Right atrium auricular region (tissue), 2 donors: ENCODE measurements at regions not wholly inside any gene's neighbourhood (a gene's known extent, or its start where the extent isn't known, plus 50 kb on each side); places are given as distances from the start of the nearest gene placed in this dataset.

Experiments
- DNase-seq: peaks from one replicate; pipeline ENCODE4 v3.0.0-alpha.2; 2019; ENCODE audit warnings: low spot score
- H3K27ac ChIP-seq, 2 donors: fragments of 200-600 bp; sonication (generic); 1 replicate in 1 of 2; 2 replicates in 1 of 2; pipeline ENCODE4 v1.5.1; 2016 to 2019
- H3K27me3 ChIP-seq, 2 donors: fragments of 200-600 bp; sonication (generic); one replicate each; pipeline versions ENCODE4 v1.5.1 to v1.6.0; 2017 to 2019
- H3K36me3 ChIP-seq: fragments of 200-600 bp; sonication (generic); one replicate; pipeline ENCODE4 v1.5.1; 2016
- H3K4me1 ChIP-seq, 2 donors: fragments of 200-600 bp; sonication (generic); one replicate each; pipeline versions ENCODE4 v1.5.1 to v1.6.0; 2017 to 2019
- H3K4me3 ChIP-seq, 2 donors: fragments of 200-600 bp; sonication (generic); 1 replicate in 1 of 2; 2 replicates in 1 of 2; pipeline ENCODE4 v1.5.1; 2017 to 2019; ENCODE audit warnings: mild to moderate bottlenecking in 1 of 2, moderate library complexity in 1 of 2
- H3K9me3 ChIP-seq, 2 donors: fragments of 200-600 bp; sonication (generic); one replicate each; pipeline ENCODE4 v1.5.1; 2019
- TF ChIP-seq, protein P1 (sequence below), 2 donors: fragments of 200-600 bp; sonication (generic); IDR thresholded peaks; one replicate each; pipeline ENCODE4 v1.5.1; 2019; ENCODE audit warnings: antibody characterized with exemption in 2 of 2

DNA sequence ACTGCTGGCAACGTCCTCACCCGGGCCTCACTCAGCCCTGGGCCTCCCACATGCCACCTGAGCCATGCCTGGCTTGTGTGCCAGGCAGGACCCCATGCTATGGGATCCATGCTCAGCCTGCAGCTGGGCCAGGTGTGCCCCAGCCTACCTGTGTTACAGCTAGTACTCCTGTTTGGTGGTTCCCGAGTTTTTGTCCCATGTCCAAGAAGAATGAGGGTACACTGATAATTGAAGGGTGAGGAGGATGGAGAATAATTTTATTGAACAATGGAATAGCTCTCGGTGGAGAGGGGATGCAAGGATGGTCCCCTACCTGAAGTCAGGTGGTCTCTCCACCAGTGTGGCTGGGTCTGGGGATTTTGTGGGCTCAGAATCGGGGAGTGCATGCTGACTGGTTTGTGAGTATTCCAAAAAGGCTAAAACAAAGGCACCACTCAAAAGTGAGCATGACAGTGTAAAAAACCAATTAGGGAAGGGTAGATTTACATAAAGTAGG is 137.9 kb downstream of the TNFSF18 start:
- Histone ChIP-seq H3K27me3 (no peaks in the 10 kb centered on the region), H3K36me3 (no peaks in the 10 kb centered on the region), H3K4me1 (peaks cover 0 to 8% of the 10 kb centered on the region in 2 donors), H3K9me3 (peaks cover 7 to 20% of the 10 kb centered on the region in 2 donors), H3K27ac (no peak overlapping the region), H3K4me3 (no peak overlapping the region)
- TF ChIP-seq, protein P1, sequence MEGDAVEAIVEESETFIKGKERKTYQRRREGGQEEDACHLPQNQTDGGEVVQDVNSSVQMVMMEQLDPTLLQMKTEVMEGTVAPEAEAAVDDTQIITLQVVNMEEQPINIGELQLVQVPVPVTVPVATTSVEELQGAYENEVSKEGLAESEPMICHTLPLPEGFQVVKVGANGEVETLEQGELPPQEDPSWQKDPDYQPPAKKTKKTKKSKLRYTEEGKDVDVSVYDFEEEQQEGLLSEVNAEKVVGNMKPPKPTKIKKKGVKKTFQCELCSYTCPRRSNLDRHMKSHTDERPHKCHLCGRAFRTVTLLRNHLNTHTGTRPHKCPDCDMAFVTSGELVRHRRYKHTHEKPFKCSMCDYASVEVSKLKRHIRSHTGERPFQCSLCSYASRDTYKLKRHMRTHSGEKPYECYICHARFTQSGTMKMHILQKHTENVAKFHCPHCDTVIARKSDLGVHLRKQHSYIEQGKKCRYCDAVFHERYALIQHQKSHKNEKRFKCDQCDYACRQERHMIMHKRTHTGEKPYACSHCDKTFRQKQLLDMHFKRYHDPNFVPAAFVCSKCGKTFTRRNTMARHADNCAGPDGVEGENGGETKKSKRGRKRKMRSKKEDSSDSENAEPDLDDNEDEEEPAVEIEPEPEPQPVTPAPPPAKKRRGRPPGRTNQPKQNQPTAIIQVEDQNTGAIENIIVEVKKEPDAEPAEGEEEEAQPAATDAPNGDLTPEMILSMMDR (IDR thresholded peaks at IDR 0.05): no peak
- no peak for DNase-seq

- Histone ChIP-seq H3K4me3 (no peak overlapping the region), H3K9me3 (peaks cover 7 to 16% of the 10 kb centered on the region in 2 donors), H3K36me3 (no peaks in the 10 kb centered on the region), H3K27me3 (no peaks in the 10 kb centered on the region), H3K27ac (no peak overlapping the region), H3K4me1 (peaks cover 0 to 8% of the 10 kb centered on the region in 2 donors)
- no peak for DNase-seq
- TF ChIP-seq, protein P1 (IDR thresholded peaks at IDR 0.05): no peak
These were observed 136.1 kb downstream of the TNFSF18 start for GRCh38 chr1:172914501-172915144.

DNA sequence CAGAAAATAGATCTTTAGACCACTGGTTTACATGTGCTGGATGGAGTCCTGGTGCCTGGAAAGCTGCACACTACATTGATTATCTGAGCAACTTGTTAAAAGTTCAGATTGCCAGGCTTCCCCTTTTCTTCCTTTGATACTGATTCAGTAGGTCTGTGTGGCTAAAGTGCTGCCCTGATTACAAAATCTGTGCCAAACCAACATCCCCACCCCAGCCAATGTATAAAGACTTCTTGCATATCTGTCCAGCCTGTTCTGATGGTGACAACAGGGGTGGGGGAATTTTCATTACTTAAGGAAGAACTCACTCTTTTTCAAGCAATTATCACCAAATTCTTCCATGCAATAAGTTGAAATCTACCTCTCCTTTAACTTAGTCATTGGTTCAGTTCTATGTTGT is 135.5 kb downstream of the TNFSF18 start:
- Histone ChIP-seq H3K9me3 (peaks cover 7 to 16% of the 10 kb centered on the region in 2 donors), H3K27ac (no peak overlapping the region), H3K4me3 (no peak overlapping the region), H3K4me1 (peaks cover 0 to 8% of the 10 kb centered on the region in 2 donors), H3K36me3 (no peaks in the 10 kb centered on the region), H3K27me3 (no peaks in the 10 kb centered on the region)
- TF ChIP-seq, protein P1 (IDR thresholded peaks at IDR 0.05): no peak
- DNase-seq: no peak

DNA sequence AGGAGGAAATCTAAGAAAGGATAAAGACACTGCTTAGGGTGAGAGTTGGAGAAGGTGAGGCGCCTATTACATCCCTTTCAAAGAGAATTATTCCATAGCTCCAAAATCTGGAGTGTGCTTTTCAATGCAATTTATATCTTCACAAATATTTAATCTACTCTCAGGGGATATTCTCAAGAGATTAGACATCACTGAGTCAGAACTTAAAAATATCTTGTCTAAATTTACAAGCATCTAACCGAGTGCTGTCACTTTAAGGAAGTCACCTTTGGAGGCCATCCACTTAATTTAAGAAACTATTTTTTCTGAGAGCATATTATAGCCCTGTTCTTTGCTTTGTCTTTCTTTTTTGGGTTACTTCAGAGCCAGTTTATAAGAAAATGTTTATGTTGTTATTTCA is 134.6 kb downstream of the TNFSF18 start:
- H3K36me3 ChIP-seq: no peaks in the 10 kb centered on the region
- H3K27me3 ChIP-seq: no peaks in the 10 kb centered on the region
- H3K4me3 ChIP-seq: no peak overlapping the region
- DNase-seq: no peak
- H3K9me3 ChIP-seq: peaks cover 7 to 16% of the 10 kb centered on the region in 2 donors
- H3K27ac ChIP-seq: no peak overlapping the region
- TF ChIP-seq, protein P1 (IDR thresholded peaks at IDR 0.05): no peak
- H3K4me1 ChIP-seq: peaks cover 0 to 8% of the 10 kb centered on the region in 2 donors

GRCh38 chr1:172917972-172918371 is 132.8 kb downstream of the TNFSF18 start:
- no peaks in the 10 kb centered on the region for H3K27me3 ChIP-seq
- TF ChIP-seq, protein P1 (IDR thresholded peaks at IDR 0.05): no peak
- H3K27ac ChIP-seq: no peak overlapping the region
- H3K36me3 ChIP-seq: no peaks in the 10 kb centered on the region
- no peak overlapping the region for H3K4me3 ChIP-seq
- H3K4me1 ChIP-seq: peaks cover 0 to 8% of the 10 kb centered on the region in 2 donors
- DNase-seq: no peak
- H3K9me3 ChIP-seq: peaks cover 0 to 9% of the 10 kb centered on the region in 2 donors

DNA sequence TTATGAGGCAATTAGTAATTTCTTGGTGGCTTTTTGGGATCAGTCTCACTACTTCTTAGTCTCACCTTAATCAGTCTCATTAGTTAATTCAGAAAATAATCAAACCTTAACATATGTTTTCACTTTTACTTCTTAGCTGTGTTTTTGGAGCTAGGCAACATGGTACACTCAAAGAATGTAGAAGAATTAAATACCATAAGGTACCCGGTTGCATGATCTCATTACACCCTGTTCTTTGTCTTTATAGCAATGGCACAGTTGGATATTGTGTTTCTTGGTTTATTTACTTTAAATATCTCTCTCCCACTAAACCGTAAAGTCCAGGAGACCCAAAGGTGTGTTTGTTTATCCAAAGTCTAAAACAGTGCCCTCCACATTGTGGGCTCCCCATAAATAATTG is 132.3 kb downstream of the TNFSF18 start:
- TF ChIP-seq, protein P1 (IDR thresholded peaks at IDR 0.05): no peak
- Histone ChIP-seq H3K4me3 (no peak overlapping the region), H3K36me3 (no peaks in the 10 kb centered on the region), H3K9me3 (peaks cover 0 to 4% of the 10 kb centered on the region in 2 donors), H3K4me1 (peaks cover 0 to 8% of the 10 kb centered on the region in 2 donors), H3K27me3 (no peaks in the 10 kb centered on the region), H3K27ac (no peak overlapping the region)
- no peak for DNase-seq
